ENCODE measurements at regions not wholly inside any gene's neighbourhood (a gene's known extent, or its start where the extent isn't known, plus 50 kb on each side); places are given as distances from the start of the nearest gene placed in this dataset.

DNA sequence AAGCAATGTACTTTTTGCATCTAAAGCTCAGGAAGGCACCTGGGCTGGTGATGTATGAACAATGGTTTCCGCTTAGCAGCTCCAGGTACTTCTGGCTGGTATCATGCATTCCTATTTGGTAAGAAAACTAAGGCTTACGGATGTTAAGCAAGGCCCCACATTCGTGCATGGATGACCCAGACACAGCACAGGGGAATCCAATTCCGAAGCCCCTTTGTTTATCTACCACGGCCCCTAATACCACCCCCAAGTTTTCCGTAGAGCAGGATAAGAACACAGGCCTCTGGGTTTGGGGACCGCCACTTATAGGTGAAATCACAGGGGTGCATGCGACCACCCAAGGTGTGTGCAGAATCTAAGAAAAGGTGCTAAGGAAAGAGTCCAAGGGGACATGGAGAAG, 192.1 kb upstream of the ID2 start:
- Mint-ChIP-seq H3K27ac (no peak overlapping the region), H3K9me3 (no peaks in the 10 kb centered on the region), H3K36me3 (no peaks in the 10 kb centered on the region), H3K4me3 (no peak overlapping the region), H3K27me3 (peaks cover 54% of the 10 kb centered on the region), H3K4me1 (peaks cover 30% of the 10 kb centered on the region)
- ATAC-seq, result no peak

GRCh38 chr2:8490166-8490721, 191.6 kb upstream of the ID2 start:
- H3K27me3 Mint-ChIP-seq, result peaks cover 54% of the 10 kb centered on the region
- no peaks in the 10 kb centered on the region for H3K36me3 Mint-ChIP-seq
- H3K4me1 Mint-ChIP-seq, result peaks cover 30% of the 10 kb centered on the region
- H3K9me3 Mint-ChIP-seq, result no peaks in the 10 kb centered on the region
- H3K4me3 Mint-ChIP-seq, result no peak overlapping the region
- no peak for ATAC-seq
- H3K27ac Mint-ChIP-seq, result no peak overlapping the region

GRCh38 chr2:8491296-8492027, 190.4 kb upstream of the ID2 start:
- no peaks in the 10 kb centered on the region for H3K9me3 Mint-ChIP-seq
- H3K27me3 Mint-ChIP-seq, result peaks cover 55% of the 10 kb centered on the region
- no peak for ATAC-seq
- no peak overlapping the region for H3K4me3 Mint-ChIP-seq
- no peaks in the 10 kb centered on the region for H3K36me3 Mint-ChIP-seq
- H3K27ac Mint-ChIP-seq, result no peak overlapping the region
- peaks cover 32% of the 10 kb centered on the region for H3K4me1 Mint-ChIP-seq

DNA sequence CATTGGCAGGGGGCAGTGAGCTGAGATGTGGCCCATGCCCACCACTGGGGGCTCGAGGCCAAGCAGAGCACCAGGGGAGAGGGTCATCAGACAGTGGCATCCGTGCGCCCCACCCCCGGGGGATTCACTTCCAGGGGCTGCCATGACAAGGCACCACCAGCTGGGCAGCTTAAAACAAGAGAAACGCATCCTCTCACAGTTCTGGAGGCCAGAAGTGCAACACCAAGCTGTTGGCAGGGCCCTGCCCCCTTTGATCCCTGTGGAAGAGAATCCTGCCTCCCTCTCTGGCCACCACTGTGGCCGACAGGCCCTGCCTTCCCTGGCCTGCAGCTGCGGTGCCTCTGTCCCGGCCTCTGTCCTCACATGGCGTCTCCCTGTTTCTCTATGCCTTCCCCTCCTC, 187.7 kb upstream of the ID2 start:
- Mint-ChIP-seq H3K27me3 (peaks cover 61% of the 10 kb centered on the region), H3K9me3 (no peaks in the 10 kb centered on the region), H3K27ac (no peak overlapping the region), H3K4me1 (peaks cover 8% of the 10 kb centered on the region), H3K36me3 (no peaks in the 10 kb centered on the region), H3K4me3 (no peak overlapping the region)
- peak; percentile 35 for ATAC-seq

DNA sequence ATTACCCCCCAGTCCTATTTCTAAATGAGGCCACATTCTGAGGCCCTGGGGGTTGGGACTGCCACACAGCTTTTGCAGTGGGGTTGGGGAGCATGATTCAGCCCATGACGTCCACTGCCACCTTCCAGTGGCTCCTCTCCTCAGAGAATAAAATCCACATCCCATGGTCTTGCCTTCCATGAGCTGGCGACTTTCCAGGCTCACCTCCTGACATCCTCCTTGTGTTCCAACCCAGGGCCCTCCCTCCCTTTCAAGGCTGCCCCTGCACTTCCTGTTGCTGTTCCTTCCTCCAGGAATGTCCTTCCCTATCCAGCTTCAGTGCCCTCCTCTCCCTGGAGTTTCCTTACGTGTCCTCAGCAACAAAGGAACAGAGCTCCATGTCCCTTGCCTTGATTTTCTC, 187.3 kb upstream of the ID2 start:
- Mint-ChIP-seq H3K27me3 (peaks cover 60% of the 10 kb centered on the region), H3K4me3 (no peak overlapping the region), H3K4me1 (peaks cover 7% of the 10 kb centered on the region), H3K9me3 (no peaks in the 10 kb centered on the region), H3K36me3 (no peaks in the 10 kb centered on the region), H3K27ac (no peak overlapping the region)
- no peak for ATAC-seq

DNA sequence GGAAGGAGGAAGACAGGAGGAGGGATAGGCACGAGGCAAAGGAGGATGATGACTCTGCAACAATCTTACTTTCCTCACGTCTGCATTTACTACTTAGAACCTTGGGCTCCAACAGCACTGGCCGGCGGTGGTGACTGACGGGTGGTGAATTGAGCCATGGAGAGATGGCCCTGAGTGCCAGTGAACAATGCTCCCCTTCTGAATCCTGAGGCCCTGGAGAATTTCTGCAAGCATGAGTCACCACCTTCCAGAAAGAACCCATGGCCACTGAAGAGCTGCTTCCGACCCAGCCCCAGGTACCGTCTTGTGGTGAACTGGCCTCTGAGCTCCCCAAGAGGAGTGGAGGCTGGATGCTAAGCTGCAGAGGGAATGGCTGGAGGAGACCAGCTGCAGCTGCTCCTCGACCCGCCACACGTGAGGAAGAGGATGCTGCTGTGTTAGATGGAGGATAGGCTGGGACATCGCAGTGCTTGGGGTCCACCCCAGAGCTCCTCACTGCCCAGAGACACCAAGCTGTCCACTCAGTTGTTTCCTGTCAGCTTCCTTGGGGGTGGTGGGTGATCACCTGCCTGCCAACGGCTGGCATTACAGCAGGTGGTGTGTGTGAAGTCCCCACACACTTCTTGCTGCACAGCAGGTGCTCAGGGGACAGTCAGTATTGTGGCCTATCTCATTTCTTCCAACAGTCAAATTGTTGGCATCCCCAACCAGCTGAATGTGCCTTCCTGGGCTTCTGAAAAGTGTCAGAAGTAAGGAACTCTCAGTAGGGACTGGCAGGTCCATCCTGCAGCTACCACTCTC, 186.5 kb upstream of the ID2 start:
- Mint-ChIP-seq H3K4me3 (no peak overlapping the region), H3K27me3 (peaks cover 60% of the 10 kb centered on the region), H3K4me1 (peaks cover 7% of the 10 kb centered on the region), H3K36me3 (no peaks in the 10 kb centered on the region), H3K9me3 (no peaks in the 10 kb centered on the region), H3K27ac (no peak overlapping the region)
- ATAC-seq, result no peak

- no peaks in the 10 kb centered on the region for H3K9me3 Mint-ChIP-seq
- H3K4me1 Mint-ChIP-seq, result peaks cover 7% of the 10 kb centered on the region
- H3K36me3 Mint-ChIP-seq, result no peaks in the 10 kb centered on the region
- peaks cover 60% of the 10 kb centered on the region for H3K27me3 Mint-ChIP-seq
- no peak for ATAC-seq
- H3K27ac Mint-ChIP-seq, result no peak overlapping the region
- H3K4me3 Mint-ChIP-seq, result no peak overlapping the region
Observed at GRCh38 chr2:8496079-8496478, 185.8 kb upstream of the ID2 start.

GRCh38 chr2:8496617-8497016, 185.2 kb upstream of the ID2 start:
- ATAC-seq, result no peak
- Mint-ChIP-seq H3K36me3 (no peaks in the 10 kb centered on the region), H3K9me3 (no peaks in the 10 kb centered on the region), H3K27ac (no peak overlapping the region), H3K4me3 (no peak overlapping the region), H3K27me3 (peaks cover 60% of the 10 kb centered on the region), H3K4me1 (peaks cover 7% of the 10 kb centered on the region)

DNA sequence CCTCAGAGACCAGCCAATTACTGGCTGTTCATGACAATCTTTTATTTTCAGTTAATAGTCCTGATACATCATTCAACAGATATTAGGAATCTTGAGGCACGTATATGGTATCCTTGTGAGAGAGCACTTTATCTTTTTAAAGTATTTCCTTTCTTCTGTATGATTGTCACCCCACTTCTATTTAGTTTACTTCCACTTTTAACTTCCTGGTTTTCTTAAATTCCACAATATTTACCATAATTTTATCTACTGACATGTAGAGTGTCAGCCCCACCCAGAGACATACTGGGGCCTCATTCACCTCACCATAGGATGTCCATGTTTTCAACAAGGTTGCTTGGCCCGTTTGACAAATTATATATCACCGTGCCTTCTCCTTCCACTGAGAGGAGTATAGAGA, 182.9 kb upstream of the ID2 start:
- Mint-ChIP-seq H3K36me3 (no peaks in the 10 kb centered on the region), H3K9me3 (no peaks in the 10 kb centered on the region), H3K4me3 (no peak overlapping the region), H3K4me1 (peaks cover 7% of the 10 kb centered on the region), H3K27ac (no peak overlapping the region), H3K27me3 (peaks cover 59% of the 10 kb centered on the region)
- no peak for ATAC-seq

- H3K27ac Mint-ChIP-seq, result no peak overlapping the region
- ATAC-seq, result peak; percentile 10
- H3K9me3 Mint-ChIP-seq, result no peaks in the 10 kb centered on the region
- peaks cover 7% of the 10 kb centered on the region for H3K4me1 Mint-ChIP-seq
- peaks cover 55% of the 10 kb centered on the region for H3K27me3 Mint-ChIP-seq
- H3K4me3 Mint-ChIP-seq, result no peak overlapping the region
- H3K36me3 Mint-ChIP-seq, result no peaks in the 10 kb centered on the region
Observed at GRCh38 chr2:8500124-8501054, 181.5 kb upstream of the ID2 start.

DNA sequence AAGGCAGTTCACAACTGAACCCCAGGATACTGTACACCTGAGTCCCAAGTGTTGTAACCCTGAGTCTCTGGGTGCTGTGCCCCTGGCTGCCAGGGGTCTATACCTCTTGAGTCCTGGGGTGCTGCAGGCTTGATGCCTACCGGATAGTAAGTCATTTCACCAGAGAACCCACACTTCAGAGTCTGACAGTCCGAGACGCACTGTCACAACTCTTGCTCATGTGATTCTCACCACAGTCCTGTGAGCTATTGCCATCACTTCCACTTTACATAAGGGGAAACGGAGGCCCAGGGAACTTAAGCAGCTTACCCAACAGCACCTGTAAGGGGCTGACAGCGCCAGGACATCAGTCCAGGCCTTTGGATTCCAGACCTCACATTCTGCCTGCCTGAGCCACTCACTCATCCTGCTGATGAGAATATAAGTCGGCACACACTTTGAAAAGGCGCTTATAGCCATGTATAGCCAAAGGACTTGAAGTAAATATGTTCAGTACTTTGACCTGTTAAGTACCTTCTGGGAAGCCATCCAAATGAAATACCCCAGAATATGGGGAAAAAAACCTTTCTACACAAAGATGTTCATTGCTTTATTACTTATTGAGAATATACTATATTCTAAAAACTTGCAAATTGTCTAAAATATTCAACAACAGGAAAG, 180.7 kb upstream of the ID2 start:
- Mint-ChIP-seq H3K4me1 (peaks cover under 1% of the 10 kb centered on the region), H3K4me3 (no peak overlapping the region), H3K36me3 (no peaks in the 10 kb centered on the region), H3K27ac (no peak overlapping the region), H3K27me3 (peaks cover 55% of the 10 kb centered on the region), H3K9me3 (no peaks in the 10 kb centered on the region)
- no peak for ATAC-seq

- Mint-ChIP-seq H3K36me3 (no peaks in the 10 kb centered on the region), H3K9me3 (no peaks in the 10 kb centered on the region), H3K27ac (no peak overlapping the region), H3K4me1 (no peaks in the 10 kb centered on the region), H3K27me3 (peaks cover 54% of the 10 kb centered on the region), H3K4me3 (no peak overlapping the region)
- ATAC-seq, result no peak
Observed at GRCh38 chr2:8502316-8502715, 179.5 kb upstream of the ID2 start.

DNA sequence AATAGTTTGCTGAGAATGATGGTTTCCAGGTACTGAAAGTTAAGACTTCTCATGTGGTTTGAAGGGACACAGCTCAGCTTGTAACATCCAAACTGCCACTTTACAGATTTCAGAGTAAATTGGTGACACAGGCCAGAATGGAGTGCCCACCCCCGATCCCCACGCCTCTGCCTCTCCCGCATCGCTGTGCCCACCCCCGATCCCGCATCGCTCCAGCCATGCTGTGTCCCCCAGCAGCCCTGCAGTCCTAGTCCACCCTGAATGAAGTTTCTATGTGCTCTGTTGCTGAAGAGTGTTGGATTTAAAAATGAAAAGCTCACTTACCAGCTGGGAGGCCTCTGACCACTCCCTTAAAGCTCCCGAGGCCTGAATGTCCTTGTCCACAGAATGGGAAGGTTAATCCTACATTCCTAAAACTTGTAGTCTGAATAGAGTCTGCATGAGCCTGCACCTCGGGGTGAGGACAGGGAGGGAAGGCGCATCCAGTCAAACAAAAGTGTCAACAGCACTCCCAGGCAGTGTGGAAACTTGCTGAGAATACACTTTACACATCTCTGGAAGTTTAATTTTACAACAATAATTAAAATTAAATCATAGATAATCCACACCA, 176.4 kb upstream of the ID2 start:
- H3K27me3 Mint-ChIP-seq, result peaks cover 42% of the 10 kb centered on the region
- peaks cover 10% of the 10 kb centered on the region for H3K9me3 Mint-ChIP-seq
- no peak overlapping the region for H3K27ac Mint-ChIP-seq
- peaks cover 6% of the 10 kb centered on the region for H3K36me3 Mint-ChIP-seq
- no peak for ATAC-seq
- no peak overlapping the region for H3K4me3 Mint-ChIP-seq
- no peaks in the 10 kb centered on the region for H3K4me1 Mint-ChIP-seq

DNA sequence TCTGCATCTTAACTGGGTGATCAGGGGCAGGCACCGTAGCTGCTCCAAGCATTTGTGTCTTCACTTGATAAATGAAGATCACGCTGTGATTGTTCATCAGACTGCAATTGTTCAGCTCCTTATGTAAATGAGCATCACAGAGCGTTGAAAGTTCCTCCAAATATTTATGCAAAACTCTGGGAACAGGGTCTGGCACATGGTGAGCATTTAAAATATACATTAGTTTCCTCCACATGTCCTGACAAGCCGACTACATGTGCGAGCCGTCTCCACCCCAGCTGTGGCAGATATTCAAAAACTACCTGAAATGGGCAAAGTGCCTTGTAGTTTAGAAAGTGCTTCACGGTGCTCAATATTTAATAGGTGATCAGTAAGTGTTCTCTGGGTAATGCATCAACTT, 175.1 kb upstream of the ID2 start:
- Mint-ChIP-seq H3K4me3 (no peak overlapping the region), H3K27me3 (peaks cover 42% of the 10 kb centered on the region), H3K9me3 (peaks cover 10% of the 10 kb centered on the region), H3K27ac (no peak overlapping the region), H3K36me3 (peaks cover 6% of the 10 kb centered on the region), H3K4me1 (no peaks in the 10 kb centered on the region)
- ATAC-seq, result no peak
